Tibial nerve (tissue), 4 donors: ENCODE measurements at regions not wholly inside any gene's neighbourhood (a gene's known extent, or its start where the extent isn't known, plus 50 kb on each side); places are given as distances from the start of the nearest gene placed in this dataset.

Experiments used
- DNase-seq, 2 donors: peaks; one replicate each; pipeline ENCODE4 v3.0.0-alpha.2; 2019; ENCODE audit warnings: low spot score in 2 of 2
- H3K27ac ChIP-seq, 4 donors: fragments of 200-600 bp; sonication (generic) in 3 of 4; one replicate each; pipeline ENCODE4 v1.5.1; 2017 to 2019; ENCODE audit warnings: mild to moderate bottlenecking in 1 of 4
- H3K27me3 ChIP-seq, 2 donors: fragments of 200-600 bp; sonication (generic) in 1 of 2; one replicate each; pipeline versions ENCODE4 v1.5.1 to v1.6.0; 2017 to 2019
- H3K36me3 ChIP-seq, 3 donors: fragments of 200-600 bp; sonication (generic); one replicate each; pipeline ENCODE4 v1.5.1; 2018 to 2019
- H3K4me1 ChIP-seq, 4 donors: fragments of 200-600 bp; sonication (generic) in 3 of 4; one replicate each; pipeline ENCODE4 v1.5.1; 2017 to 2019
- H3K4me3 ChIP-seq, 4 donors: fragments of 200-600 bp; sonication (generic) in 3 of 4; one replicate each; pipeline ENCODE4 v1.5.1; 2017 to 2019; ENCODE audit warnings: mild to moderate bottlenecking in 1 of 4, moderate library complexity in 1 of 4
- H3K9me3 ChIP-seq, 4 donors: fragments of 200-600 bp; sonication (generic) in 3 of 4; one replicate each; pipeline ENCODE4 v1.5.1; 2017 to 2019
- CTCF ChIP-seq, 5 experiments: fragments of 200-600 bp in 3 of 5; fragments of 450-650 bp in 2 of 5; sonication (generic) in 3 of 5; IDR thresholded peaks; one replicate each; pipeline ENCODE4 v1.5.1; 2016 to 2019; ENCODE audit warnings: antibody characterized with exemption in 5 of 5, mild to moderate bottlenecking in 3 of 5, moderate library complexity in 2 of 5
- EP300 ChIP-seq, 2 donors: sonication (generic); formaldehyde crosslinking; IDR thresholded peaks; one replicate each; pipeline ENCODE4 v1.6.1; 2017; ENCODE audit warnings: antibody characterized with exemption in 2 of 2, mild to moderate bottlenecking in 1 of 2
- POLR2A ChIP-seq, 2 donors: fragments of 450-650 bp; IDR thresholded peaks; one replicate each; pipeline ENCODE4 v1.6.1; 2017; ENCODE audit warnings: antibody characterized with exemption in 2 of 2, mild to moderate bottlenecking in 2 of 2, moderate library complexity in 2 of 2
- WGBS, 2 donors: methylation state at CpG; one replicate each; pipeline ENCODE4 v1.1.5; 2018; 5-methylcytosine and 5-hydroxymethylcytosine counted together

- TF ChIP-seq CTCF (IDR thresholded peaks at IDR 0.05) (no peak), EP300 (IDR thresholded peaks at IDR 0.05) (no peak), POLR2A (IDR thresholded peaks at IDR 0.05) (no peak)
- H3K4me3 ChIP-seq, result no peak overlapping the region
- H3K27ac ChIP-seq, result no peak overlapping the region
- no peaks in the 10 kb centered on the region for H3K27me3 ChIP-seq
- H3K4me1 ChIP-seq, result no peaks in the 10 kb centered on the region
- no peaks in the 10 kb centered on the region for H3K9me3 ChIP-seq
- WGBS, 2 donors, result 79 to 80% methylated on average over 4 of the region's 4 CpGs
- DNase-seq, result no peak
- no peaks in the 10 kb centered on the region for H3K36me3 ChIP-seq
Observed at GRCh38 chr17:72264682-72265405, 144.0 kb downstream of the SOX9 start.

GRCh38 chr17:72266112-72266775 lies 145.4 kb downstream of the SOX9 start:
- Histone ChIP-seq H3K27ac (no peak overlapping the region), H3K36me3 (no peaks in the 10 kb centered on the region)

GRCh38 chr17:72267601-72268000 lies 146.8 kb downstream of the SOX9 start:
- WGBS, 2 donors, result 38 to 71% methylated on average over 1 of the region's 1 CpG
- peaks cover 0 to 13% (median 0%) of the 10 kb centered on the region in 4 donors for H3K4me1 ChIP-seq
- no peaks in the 10 kb centered on the region for H3K27me3 ChIP-seq

More at GRCh38 chr17:72266112-72266775, 145.4 kb downstream of the SOX9 start:
- no peaks in the 10 kb centered on the region for H3K9me3 ChIP-seq
- TF ChIP-seq CTCF (IDR thresholded peaks at IDR 0.05) (no peak), EP300 (IDR thresholded peaks at IDR 0.05) (no peak), POLR2A (IDR thresholded peaks at IDR 0.05) (no peak)
- DNase-seq, result no peak
- no peak overlapping the region for H3K4me3 ChIP-seq
- no peaks in the 10 kb centered on the region for H3K27me3 ChIP-seq
- WGBS, 2 donors, result 42 to 44% methylated on average over 13 of the region's 13 CpGs
- peaks cover 0 to 11% (median 0%) of the 10 kb centered on the region in 4 donors for H3K4me1 ChIP-seq

GRCh38 chr17:72268431-72268830 lies 147.6 kb downstream of the SOX9 start:
- 77 to 85% methylated on average over 6 of the region's 6 CpGs for WGBS, 2 donors
- H3K4me3 ChIP-seq, result no peak overlapping the region
- no peaks in the 10 kb centered on the region for H3K36me3 ChIP-seq

More at GRCh38 chr17:72267601-72268000, 146.8 kb downstream of the SOX9 start:
- Histone ChIP-seq H3K9me3 (no peaks in the 10 kb centered on the region), H3K36me3 (no peaks in the 10 kb centered on the region), H3K4me3 (no peak overlapping the region), H3K27ac (no peak overlapping the region)
- DNase-seq, result no peak
- TF ChIP-seq CTCF (IDR thresholded peaks at IDR 0.05) (no peak), POLR2A (IDR thresholded peaks at IDR 0.05) (no peak), EP300 (IDR thresholded peaks at IDR 0.05) (no peak)

More at GRCh38 chr17:72268431-72268830, 147.6 kb downstream of the SOX9 start:
- H3K27ac ChIP-seq, result no peak overlapping the region
- no peaks in the 10 kb centered on the region for H3K9me3 ChIP-seq
- DNase-seq, result no peak
- TF ChIP-seq POLR2A (IDR thresholded peaks at IDR 0.05) (no peak), CTCF (IDR thresholded peaks at IDR 0.05) (no peak), EP300 (IDR thresholded peaks at IDR 0.05) (no peak)
- no peaks in the 10 kb centered on the region for H3K27me3 ChIP-seq
- H3K4me1 ChIP-seq, result peaks cover 0 to 13% (median 0%) of the 10 kb centered on the region in 4 donors
